ENCODE measurements at regions not wholly inside any gene's neighbourhood (a gene's known extent, or its start where the extent isn't known, plus 50 kb on each side); places are given as distances from the start of the nearest gene placed in this dataset.
A peak's percentile ranks its signal among the peaks of the same experiment; 100 is the strongest.

GRCh38 chr14:75339059-75339458 lies 60.4 kb downstream of the FOS start:
- Histone ChIP-seq H3K79me2 (no peaks in the 10 kb centered on the region), H3K4me2 (ENCODE audit: low read length) (no peak overlapping the region), H3K9ac (no peak overlapping the region), H3K27me3 (ENCODE audit: control insufficient read depth, insufficient read depth, low read length) (no peaks in the 10 kb centered on the region), H3K4me1 (peaks cover 24% of the 10 kb centered on the region), H2AFZ (no peak overlapping the region), H3K36me3 (ENCODE audit: control insufficient read depth, insufficient read depth, low read length) (no peaks in the 10 kb centered on the region), H3K27ac (no peak overlapping the region), H3K4me3 (ENCODE audit: low read depth, low read length) (no peak overlapping the region), H3K9me3 (ENCODE audit: control insufficient read depth, low read length) (no peaks in the 10 kb centered on the region)
- no peak for TF ChIP-seq CTCF (IDR thresholded peaks at IDR 0.05)

GRCh38 chr14:75340921-75341320 lies 62.3 kb downstream of the FOS start:
- peak overlapping the region; percentile 59 for H2AFZ ChIP-seq
- no peaks in the 10 kb centered on the region for H3K27me3 ChIP-seq (ENCODE audit: control insufficient read depth, insufficient read depth, low read length)
- no peak overlapping the region for H3K4me3 ChIP-seq (ENCODE audit: low read depth, low read length)
- H3K4me2 ChIP-seq (ENCODE audit: low read length) = peak overlapping the region; percentile 36
- peak overlapping the region; percentile 79 for H3K27ac ChIP-seq
- H3K36me3 ChIP-seq (ENCODE audit: control insufficient read depth, insufficient read depth, low read length) = no peaks in the 10 kb centered on the region
- no peaks in the 10 kb centered on the region for H3K79me2 ChIP-seq
- H3K4me1 ChIP-seq = peaks cover 19% of the 10 kb centered on the region
- no peak overlapping the region for H3K9ac ChIP-seq
- TF ChIP-seq CTCF (IDR thresholded peaks at IDR 0.05) = no peak
- no peaks in the 10 kb centered on the region for H3K9me3 ChIP-seq (ENCODE audit: control insufficient read depth, low read length)

GRCh38 chr14:75341620-75342019 lies 63.0 kb downstream of the FOS start:
- H2AFZ ChIP-seq = peak overlapping the region; percentile 59
- no peak overlapping the region for H3K4me3 ChIP-seq (ENCODE audit: low read depth, low read length)
- H3K4me2 ChIP-seq (ENCODE audit: low read length) = no peak overlapping the region
- no peaks in the 10 kb centered on the region for H3K36me3 ChIP-seq (ENCODE audit: control insufficient read depth, insufficient read depth, low read length)
- no peak for TF ChIP-seq CTCF (IDR thresholded peaks at IDR 0.05)
- H3K4me1 ChIP-seq = peaks cover 19% of the 10 kb centered on the region
- H3K79me2 ChIP-seq = no peaks in the 10 kb centered on the region
- no peak overlapping the region for H3K9ac ChIP-seq
- H3K9me3 ChIP-seq (ENCODE audit: control insufficient read depth, low read length) = no peaks in the 10 kb centered on the region
- H3K27me3 ChIP-seq (ENCODE audit: control insufficient read depth, insufficient read depth, low read length) = no peaks in the 10 kb centered on the region
- H3K27ac ChIP-seq = peak overlapping the region; percentile 79

- Histone ChIP-seq H3K9me3 (ENCODE audit: control insufficient read depth, low read length) (no peaks in the 10 kb centered on the region), H3K36me3 (ENCODE audit: control insufficient read depth, insufficient read depth, low read length) (no peaks in the 10 kb centered on the region), H3K27ac (no peak overlapping the region), H3K79me2 (no peaks in the 10 kb centered on the region), H3K9ac (no peak overlapping the region), H3K4me2 (ENCODE audit: low read length) (no peak overlapping the region), H3K4me1 (peaks cover 19% of the 10 kb centered on the region), H2AFZ (no peak overlapping the region), H3K4me3 (ENCODE audit: low read depth, low read length) (no peak overlapping the region), H3K27me3 (ENCODE audit: control insufficient read depth, insufficient read depth, low read length) (no peaks in the 10 kb centered on the region)
- TF ChIP-seq CTCF (IDR thresholded peaks at IDR 0.05) = no peak
Observed at GRCh38 chr14:75342762-75343599, 64.4 kb downstream of the FOS start.

- Histone ChIP-seq H3K4me1 (peaks cover 19% of the 10 kb centered on the region), H3K79me2 (no peaks in the 10 kb centered on the region), H3K9ac (no peak overlapping the region), H3K4me3 (ENCODE audit: low read depth, low read length) (no peak overlapping the region), H3K36me3 (ENCODE audit: control insufficient read depth, insufficient read depth, low read length) (no peaks in the 10 kb centered on the region), H2AFZ (no peak overlapping the region), H3K9me3 (ENCODE audit: control insufficient read depth, low read length) (no peaks in the 10 kb centered on the region), H3K27me3 (ENCODE audit: control insufficient read depth, insufficient read depth, low read length) (no peaks in the 10 kb centered on the region), H3K27ac (no peak overlapping the region), H3K4me2 (ENCODE audit: low read length) (no peak overlapping the region)
- TF ChIP-seq CTCF (IDR thresholded peaks at IDR 0.05) = no peak
Observed at GRCh38 chr14:75343911-75344310, 65.3 kb downstream of the FOS start.

Data from parathyroid adenoma (tissue), 2 donors.